Vagina (tissue), 2 donors: ENCODE measurements at regions not wholly inside any gene's neighbourhood (a gene's known extent, or its start where the extent isn't known, plus 50 kb on each side); places are given as distances from the start of the nearest gene placed in this dataset.
"Not testable (repeated sequence)": the region's sequence is repeated elsewhere in the genome, so short reads cannot be mapped to it uniquely, and the experiment has no call there.

Experiments
- DNase-seq, 2 donors: peaks; one replicate each; pipeline ENCODE4 v3.0.0-alpha.2; 2017; ENCODE audit errors: extremely low spot score in 2 of 2
- H3K27ac ChIP-seq: fragments of 200-600 bp; sonication (generic); one replicate; pipeline ENCODE4 v1.5.1; 2019
- H3K27me3 ChIP-seq: fragments of 200-600 bp; sonication (generic); one replicate; pipeline ENCODE4 v1.5.1; 2019
- H3K36me3 ChIP-seq, 2 donors: fragments of 200-600 bp; sonication (generic); one replicate each; pipeline ENCODE4 v1.5.1; 2017 to 2019
- H3K4me1 ChIP-seq: fragments of 200-600 bp; sonication (generic); one replicate; pipeline ENCODE4 v1.5.1; 2019
- H3K4me3 ChIP-seq, 2 donors: fragments of 200-600 bp; sonication (generic); 1 replicate in 1 of 2; 2 replicates in 1 of 2; pipeline ENCODE4 v1.5.1; 2016 to 2019
- H3K9me3 ChIP-seq: fragments of 200-600 bp; sonication (generic); one replicate; pipeline ENCODE4 v1.5.1; 2019
- CTCF ChIP-seq, 3 experiments: fragments of 450-650 bp in 2 of 3; fragments of 200-600 bp in 1 of 3; sonication (generic) in 1 of 3; IDR thresholded peaks; one replicate each; pipeline ENCODE4 v1.5.1; 2017 to 2019; ENCODE audit warnings: antibody characterized with exemption in 3 of 3, mild to moderate bottlenecking in 2 of 3, moderate library complexity in 2 of 3
- POLR2A ChIP-seq, 2 donors: fragments of 450-650 bp; IDR thresholded peaks; one replicate each; pipeline ENCODE4 v1.6.1; 2017; ENCODE audit warnings: antibody characterized with exemption in 2 of 2, mild to moderate bottlenecking in 2 of 2, moderate library complexity in 2 of 2
- POLR2AphosphoS5 ChIP-seq, 2 donors: sonication (generic); formaldehyde crosslinking; IDR thresholded peaks; one replicate each; pipeline ENCODE4 v1.9.0; 2017; ENCODE audit warnings: antibody characterized with exemption in 2 of 2, mild to moderate bottlenecking in 2 of 2, low read depth in 1 of 2; ENCODE audit not compliant: insufficient read depth in 1 of 2
- intact Hi-C: fragments of 100-400 bp; cut with DNase I; formaldehyde crosslinking; loops from one replicate; pipeline ENCODE4 v1.15.1; 2023

GRCh38 chr15:22253676-22254408 lies 173.5 kb downstream of the OR4M2 start:
- no peak overlapping the region for H3K27ac ChIP-seq
- peaks cover 5% of the 10 kb centered on the region for H3K9me3 ChIP-seq
- no peaks in the 10 kb centered on the region for H3K36me3 ChIP-seq
- H3K27me3 ChIP-seq, result no peaks in the 10 kb centered on the region
- H3K4me1 ChIP-seq, result no peaks in the 10 kb centered on the region
- intact Hi-C loops, result no loop called here
- no peak overlapping the region for H3K4me3 ChIP-seq
- no peak for DNase-seq
- TF ChIP-seq POLR2A (IDR thresholded peaks at IDR 0.05), result no peak
- TF ChIP-seq CTCF (IDR thresholded peaks at IDR 0.05), result no peak
- no peak for TF ChIP-seq POLR2AphosphoS5 (IDR thresholded peaks at IDR 0.05; ENCODE audit: insufficient read depth in 1 of 2, low read depth in 1 of 2)

GRCh38 chr15:22254409-22255045 lies 174.2 kb downstream of the OR4M2 start:
- H3K4me1 ChIP-seq, H3K4me3 ChIP-seq, intact Hi-C loops, H3K36me3 ChIP-seq, H3K27me3 ChIP-seq, H3K9me3 ChIP-seq, DNase-seq, H3K27ac ChIP-seq: not testable (repeated sequence)

- H3K36me3 ChIP-seq, H3K27me3 ChIP-seq, H3K9me3 ChIP-seq, H3K4me3 ChIP-seq, H3K27ac ChIP-seq, DNase-seq, intact Hi-C loops, H3K4me1 ChIP-seq: not testable (repeated sequence)
Measured at GRCh38 chr15:22255606-22256005, 175.3 kb downstream of the OR4M2 start.

- H3K36me3 ChIP-seq, H3K9me3 ChIP-seq, intact Hi-C loops, H3K4me3 ChIP-seq, H3K4me1 ChIP-seq, DNase-seq, H3K27me3 ChIP-seq, H3K27ac ChIP-seq: not testable (repeated sequence)
Measured at GRCh38 chr15:22256389-22257046, 176.2 kb downstream of the OR4M2 start.

GRCh38 chr15:22257047-22258008 lies 177.0 kb downstream of the OR4M2 start:
- TF ChIP-seq POLR2AphosphoS5 (IDR thresholded peaks at IDR 0.05; ENCODE audit: insufficient read depth in 1 of 2, low read depth in 1 of 2), result no peak
- TF ChIP-seq POLR2A (IDR thresholded peaks at IDR 0.05), result no peak
- TF ChIP-seq CTCF (IDR thresholded peaks at IDR 0.05), result no peak
- H3K27ac ChIP-seq, result no peak overlapping the region
- DNase-seq, result no peak
- H3K9me3 ChIP-seq, result no peaks in the 10 kb centered on the region
- no peaks in the 10 kb centered on the region for H3K27me3 ChIP-seq
- no peak overlapping the region for H3K4me3 ChIP-seq
- intact Hi-C loops, result no loop called here
- H3K4me1 ChIP-seq, result no peaks in the 10 kb centered on the region
- no peaks in the 10 kb centered on the region for H3K36me3 ChIP-seq

GRCh38 chr15:22258009-22258397 lies 177.7 kb downstream of the OR4M2 start:
- Histone ChIP-seq H3K4me1 (no peaks in the 10 kb centered on the region), H3K27ac (no peak overlapping the region), H3K27me3 (no peaks in the 10 kb centered on the region), H3K9me3 (no peaks in the 10 kb centered on the region), H3K4me3 (no peak overlapping the region), H3K36me3 (no peaks in the 10 kb centered on the region)
- TF ChIP-seq POLR2A (IDR thresholded peaks at IDR 0.05), result no peak
- TF ChIP-seq CTCF (IDR thresholded peaks at IDR 0.05), result no peak
- no peak for TF ChIP-seq POLR2AphosphoS5 (IDR thresholded peaks at IDR 0.05; ENCODE audit: insufficient read depth in 1 of 2, low read depth in 1 of 2)
- intact Hi-C loops, result no loop called here
- DNase-seq, result no peak
